ENCODE measurements at regions not wholly inside any gene's neighbourhood (a gene's known extent, or its start where the extent isn't known, plus 50 kb on each side); places are given as distances from the start of the nearest gene placed in this dataset.
A peak's percentile ranks its signal among the peaks of the same experiment; 100 is the strongest.
"Not testable (repeated sequence)": the region's sequence is repeated elsewhere in the genome, so short reads cannot be mapped to it uniquely, and the experiment has no call there.

- DNase-seq (ENCODE audit: low read depth): no peak
Observed at GRCh38 chr3:75126556-75126955, 512.1 kb upstream of the CNTN3 start.

- DNase-seq (ENCODE audit: low read depth): no peak
Observed at GRCh38 chr3:75129101-75129500, 514.6 kb upstream of the CNTN3 start.

GRCh38 chr3:75136100-75136897 is 521.8 kb upstream of the CNTN3 start:
- DNase-seq (ENCODE audit: low read depth): no peak

GRCh38 chr3:75138345-75138744 is 523.9 kb upstream of the CNTN3 start:
- no peak for DNase-seq (ENCODE audit: low read depth)

GRCh38 chr3:75140904-75141615 is 523.1 kb upstream of the FRG2C start:
- DNase-seq (ENCODE audit: low read depth): no peak

- DNase-seq (ENCODE audit: low read depth): no peak
Observed at GRCh38 chr3:75144406-75144805, 519.7 kb upstream of the FRG2C start.

GRCh38 chr3:75171630-75172230 is 492.4 kb upstream of the FRG2C start:
- no peak for DNase-seq (ENCODE audit: low read depth)

- DNase-seq (ENCODE audit: low read depth): no peak
Observed at GRCh38 chr3:75176937-75177336, 487.2 kb upstream of the FRG2C start.

- no peak for DNase-seq (ENCODE audit: low read depth)
Observed at GRCh38 chr3:75180235-75180944, 483.7 kb upstream of the FRG2C start.

GRCh38 chr3:75180945-75181298 is 483.2 kb upstream of the FRG2C start:
- no peak for DNase-seq (ENCODE audit: low read depth)

GRCh38 chr3:75188962-75189361 is 475.2 kb upstream of the FRG2C start:
- no peak for DNase-seq (ENCODE audit: low read depth)

- peak; percentile 26 for DNase-seq (ENCODE audit: low read depth)
Observed at GRCh38 chr3:75192146-75192616, 471.9 kb upstream of the FRG2C start.

- DNase-seq (ENCODE audit: low read depth): no peak
Observed at GRCh38 chr3:75193797-75194196, 470.3 kb upstream of the FRG2C start.

GRCh38 chr3:75214332-75214731 is 449.8 kb upstream of the FRG2C start:
- DNase-seq (ENCODE audit: low read depth): not testable (repeated sequence)

- DNase-seq (ENCODE audit: low read depth): no peak
Observed at GRCh38 chr3:75218577-75218976, 445.6 kb upstream of the FRG2C start.

GRCh38 chr3:75220932-75221331 is 443.2 kb upstream of the FRG2C start:
- no peak for DNase-seq (ENCODE audit: low read depth)

GRCh38 chr3:75224412-75224811 is 439.7 kb upstream of the FRG2C start:
- no peak for DNase-seq (ENCODE audit: low read depth)

GRCh38 chr3:75232216-75232615 is 431.9 kb upstream of the FRG2C start:
- DNase-seq (ENCODE audit: low read depth): no peak

- no peak for DNase-seq (ENCODE audit: low read depth)
Observed at GRCh38 chr3:75235631-75236030, 428.5 kb upstream of the FRG2C start.

GRCh38 chr3:75237053-75237452 is 427.1 kb upstream of the FRG2C start:
- DNase-seq (ENCODE audit: low read depth): no peak

- no peak for DNase-seq (ENCODE audit: low read depth)
Observed at GRCh38 chr3:75237477-75237876, 426.7 kb upstream of the FRG2C start.

GRCh38 chr3:75241226-75241962 is 422.7 kb upstream of the FRG2C start:
- DNase-seq (ENCODE audit: low read depth): not testable (repeated sequence)

Measured in stimulated activated CD8-positive, alpha-beta memory T cell treated with anti-CD3 and anti-CD28 coated beads, Interleukin-12 subunit alpha, Interleukin-12 subunit beta, amount 100 ng/mL, for 1 hour (primary cell).